ENCODE measurements at regions not wholly inside any gene's neighbourhood (a gene's known extent, or its start where the extent isn't known, plus 50 kb on each side); places are given as distances from the start of the nearest gene placed in this dataset.

- TF ChIP-seq, protein P1, sequence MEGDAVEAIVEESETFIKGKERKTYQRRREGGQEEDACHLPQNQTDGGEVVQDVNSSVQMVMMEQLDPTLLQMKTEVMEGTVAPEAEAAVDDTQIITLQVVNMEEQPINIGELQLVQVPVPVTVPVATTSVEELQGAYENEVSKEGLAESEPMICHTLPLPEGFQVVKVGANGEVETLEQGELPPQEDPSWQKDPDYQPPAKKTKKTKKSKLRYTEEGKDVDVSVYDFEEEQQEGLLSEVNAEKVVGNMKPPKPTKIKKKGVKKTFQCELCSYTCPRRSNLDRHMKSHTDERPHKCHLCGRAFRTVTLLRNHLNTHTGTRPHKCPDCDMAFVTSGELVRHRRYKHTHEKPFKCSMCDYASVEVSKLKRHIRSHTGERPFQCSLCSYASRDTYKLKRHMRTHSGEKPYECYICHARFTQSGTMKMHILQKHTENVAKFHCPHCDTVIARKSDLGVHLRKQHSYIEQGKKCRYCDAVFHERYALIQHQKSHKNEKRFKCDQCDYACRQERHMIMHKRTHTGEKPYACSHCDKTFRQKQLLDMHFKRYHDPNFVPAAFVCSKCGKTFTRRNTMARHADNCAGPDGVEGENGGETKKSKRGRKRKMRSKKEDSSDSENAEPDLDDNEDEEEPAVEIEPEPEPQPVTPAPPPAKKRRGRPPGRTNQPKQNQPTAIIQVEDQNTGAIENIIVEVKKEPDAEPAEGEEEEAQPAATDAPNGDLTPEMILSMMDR (IDR thresholded peaks at IDR 0.05; ENCODE audit: low read depth, low read length): no peak
- TF ChIP-seq MYC (IDR thresholded peaks at IDR 0.05; ENCODE audit: low read depth, low read length) (no peak), POLR2A (IDR thresholded peaks at IDR 0.05; ENCODE audit: extremely low read depth, insufficient read length) (no peak)
Observed at GRCh38 chr3:26205475-26205874, 415.6 kb downstream of the OXSM start.
